ENCODE measurements at regions not wholly inside any gene's neighbourhood (a gene's known extent, or its start where the extent isn't known, plus 50 kb on each side); places are given as distances from the start of the nearest gene placed in this dataset.

GRCh38 chrX:576904-577560, 53.6 kb upstream of the SHOX start:
- TF ChIP-seq CTCF (conservative IDR thresholded peaks at IDR 0.05; ENCODE audit: low read length): no peak
- no peak overlapping the region for H3K4me3 ChIP-seq (ENCODE audit: low read length)
- no peak for DNase-seq (ENCODE audit: low read depth)

GRCh38 chrX:578531-578930, 52.1 kb upstream of the SHOX start:
- no peak for DNase-seq (ENCODE audit: low read depth)
- TF ChIP-seq CTCF (conservative IDR thresholded peaks at IDR 0.05; ENCODE audit: low read length): no peak
- H3K4me3 ChIP-seq (ENCODE audit: low read length): no peak overlapping the region

GRCh38 chrX:580030-580429, 50.6 kb upstream of the SHOX start:
- TF ChIP-seq CTCF (conservative IDR thresholded peaks at IDR 0.05; ENCODE audit: low read length): no peak
- no peak for DNase-seq (ENCODE audit: low read depth)
- H3K4me3 ChIP-seq (ENCODE audit: low read length): no peak overlapping the region

Data from AG10803 (cell line).